ENCODE measurements at regions not wholly inside any gene's neighbourhood (a gene's known extent, or its start where the extent isn't known, plus 50 kb on each side); places are given as distances from the start of the nearest gene placed in this dataset.
"Not testable (repeated sequence)": the region's sequence is repeated elsewhere in the genome, so short reads cannot be mapped to it uniquely, and the experiment has no call there.

DNA sequence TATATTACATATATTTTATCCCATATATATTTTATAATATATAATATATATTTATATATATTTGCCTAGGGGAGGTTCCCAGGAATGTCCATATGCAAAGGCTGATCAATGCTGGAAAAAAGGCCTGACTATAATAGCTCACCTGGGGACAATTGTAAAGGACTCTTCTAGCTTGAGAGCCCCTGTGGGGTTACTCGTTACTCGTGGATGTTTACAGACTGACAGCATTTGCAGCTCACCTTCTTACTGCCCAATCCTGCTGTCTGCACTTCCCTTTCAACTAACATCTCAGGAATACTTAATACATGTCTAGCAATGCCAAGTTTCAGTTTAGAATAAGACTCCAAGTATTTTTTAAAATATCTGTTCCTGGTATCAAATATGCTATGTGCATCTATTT lies 1365.4 kb upstream of the RAG2 start:
- no peak for DNase-seq (ENCODE audit: extremely low read depth, low read depth, low spot score)

DNA sequence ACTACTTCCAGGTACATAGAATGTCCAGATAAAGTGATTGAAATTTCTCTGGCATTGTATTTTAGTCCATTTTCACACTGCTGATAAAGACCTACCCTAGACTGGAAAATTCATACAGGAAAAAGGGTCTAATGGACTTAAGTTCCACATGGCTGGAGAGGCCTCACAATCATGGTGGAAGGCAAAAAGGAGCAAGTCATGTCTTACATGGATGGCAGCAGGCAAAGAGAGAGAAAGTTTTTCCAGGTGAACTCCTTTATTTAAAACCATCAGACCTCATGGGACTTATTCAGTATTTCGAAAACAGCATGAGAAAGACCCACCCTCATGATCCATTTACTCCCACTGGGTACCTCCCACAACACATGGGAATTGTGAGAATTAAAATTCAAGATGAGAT lies 1359.7 kb upstream of the RAG2 start:
- no peak for DNase-seq (ENCODE audit: extremely low read depth, low read depth, low spot score)

DNA sequence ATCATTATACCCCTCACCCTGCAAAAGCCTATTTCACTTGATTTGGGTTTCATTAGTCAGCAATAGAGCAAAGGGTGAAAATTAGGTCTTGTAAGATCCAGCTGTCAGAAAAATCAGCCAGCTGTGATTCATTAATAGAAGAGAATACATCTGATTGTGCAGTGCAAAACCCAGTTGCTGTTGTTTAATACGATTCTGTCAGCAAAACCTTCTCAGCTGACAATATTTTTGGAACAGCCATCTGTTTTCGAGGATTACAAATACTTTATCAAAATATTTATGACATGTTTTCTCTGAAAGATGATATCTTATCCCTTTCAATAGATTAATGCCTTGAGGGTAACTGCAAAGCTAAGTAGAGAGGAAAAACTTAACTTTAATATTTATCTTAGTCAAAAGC lies 1354.0 kb upstream of the RAG2 start:
- DNase-seq (ENCODE audit: extremely low read depth, low read depth, low spot score), result no peak

DNA sequence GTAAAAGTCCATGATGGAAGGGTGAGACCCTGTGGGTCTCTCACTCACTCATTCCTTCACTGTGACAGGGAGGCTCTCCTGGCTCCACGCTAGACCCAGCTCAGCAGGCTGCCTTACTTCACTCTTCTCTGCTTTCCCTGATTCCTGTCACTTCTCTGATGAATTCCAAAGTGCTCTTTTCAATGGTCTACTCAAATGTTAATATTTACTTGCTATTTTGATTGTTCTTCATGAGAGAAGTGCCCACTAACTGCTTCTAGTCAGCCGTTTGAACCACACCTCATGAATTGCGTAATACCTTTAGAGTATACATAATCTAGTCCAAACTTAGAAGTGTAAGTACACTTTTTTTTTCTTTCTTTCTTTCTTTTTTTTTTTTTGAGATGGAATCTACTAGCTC lies 1350.2 kb upstream of the RAG2 start:
- DNase-seq (ENCODE audit: extremely low read depth, low read depth, low spot score), result no peak

DNA sequence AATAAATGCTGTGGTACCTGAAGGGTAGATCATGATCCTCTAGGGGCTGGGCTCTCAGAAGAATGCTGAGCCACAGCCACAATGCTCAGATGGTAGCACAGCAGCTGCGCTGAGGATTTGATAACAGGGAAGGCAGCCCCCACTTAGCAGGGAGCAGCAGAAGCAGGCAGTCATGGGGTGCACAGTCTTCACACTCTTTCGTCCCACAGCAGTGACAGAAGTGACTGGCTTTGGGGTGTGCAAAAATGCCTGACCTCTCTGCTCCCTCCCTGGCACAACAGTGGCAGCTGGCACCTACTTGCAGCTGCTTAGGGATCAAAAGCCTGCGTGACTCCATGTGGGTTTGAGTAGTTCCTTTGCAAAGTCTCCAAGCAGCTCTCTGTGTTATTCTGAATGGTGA lies 1349.8 kb upstream of the RAG2 start:
- no peak for DNase-seq (ENCODE audit: extremely low read depth, low read depth, low spot score)

DNA sequence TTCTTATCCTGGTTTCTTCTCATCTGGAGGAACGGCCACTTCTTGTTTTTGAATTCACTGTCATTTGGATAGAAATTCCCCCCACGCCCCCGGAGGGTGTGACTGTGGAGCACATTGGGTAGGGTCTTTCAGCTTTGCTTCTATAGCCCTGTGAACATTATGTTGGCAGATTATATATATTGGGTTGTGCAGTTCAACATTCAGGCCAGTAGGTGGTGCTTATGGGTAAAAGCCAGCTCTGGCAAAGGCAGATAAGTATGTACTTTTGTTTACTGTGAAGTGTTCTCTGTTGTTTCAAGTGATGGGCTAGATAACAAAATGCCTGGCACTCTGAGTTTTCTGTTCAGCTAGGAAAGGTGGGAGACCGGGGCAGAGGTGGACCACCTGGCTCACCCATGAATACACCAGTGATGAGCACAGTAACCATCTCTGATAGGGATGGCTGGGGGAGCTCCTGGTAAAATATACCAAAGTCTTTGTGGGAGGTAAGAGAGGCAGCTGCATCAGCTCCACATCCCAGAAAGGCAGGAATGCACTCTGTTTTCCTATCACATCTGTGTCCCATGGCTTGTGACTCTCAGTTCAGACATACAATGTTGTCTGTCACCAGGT lies 1348.2 kb upstream of the RAG2 start:
- no peak for DNase-seq (ENCODE audit: extremely low read depth, low read depth, low spot score)

DNA sequence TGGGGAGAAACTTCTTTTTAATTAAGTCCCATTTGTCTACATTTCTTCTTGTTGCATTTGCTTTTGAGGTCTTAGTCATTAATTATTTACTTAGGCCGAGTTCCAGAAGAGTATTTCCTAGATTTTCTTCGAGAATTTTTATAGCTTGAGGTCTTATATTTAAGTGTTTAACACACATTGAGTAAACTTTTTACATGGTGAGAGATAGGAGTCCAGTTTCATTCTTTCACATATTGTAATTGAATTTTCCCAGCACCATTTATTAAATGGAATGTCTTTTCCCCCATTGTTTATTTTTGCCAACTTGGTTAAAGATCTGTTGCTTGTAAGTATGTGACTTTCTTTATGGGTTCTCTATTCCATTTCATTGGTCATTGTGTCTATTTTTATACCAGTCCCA lies 1344.0 kb upstream of the RAG2 start:
- no peak for DNase-seq (ENCODE audit: extremely low read depth, low read depth, low spot score)

DNA sequence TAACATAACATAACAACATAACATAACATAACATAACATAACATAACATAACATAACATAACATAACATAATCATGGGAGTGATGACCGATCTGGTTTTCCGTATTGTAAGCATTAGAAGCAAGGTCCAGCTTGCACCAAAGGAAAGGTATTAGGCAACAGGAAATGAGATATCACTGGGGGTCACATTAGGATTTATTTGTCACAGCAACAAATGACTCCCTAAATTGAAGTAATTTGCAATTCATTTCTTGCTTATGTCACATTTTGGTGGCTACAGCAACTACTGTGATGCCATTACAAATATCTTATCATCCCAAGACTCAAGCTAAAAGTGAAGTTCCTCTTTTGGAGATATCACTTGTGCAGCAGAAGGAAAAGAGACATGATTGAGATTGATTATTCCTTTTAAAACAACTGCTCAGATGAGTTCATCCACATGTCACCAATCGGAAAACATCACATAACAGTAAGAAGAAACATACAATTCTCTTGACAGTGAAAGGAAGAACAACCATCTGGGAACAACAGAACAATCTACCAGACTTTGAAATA lies 1331.1 kb upstream of the RAG2 start:
- DNase-seq (ENCODE audit: extremely low read depth, low read depth, low spot score), result no peak

DNA sequence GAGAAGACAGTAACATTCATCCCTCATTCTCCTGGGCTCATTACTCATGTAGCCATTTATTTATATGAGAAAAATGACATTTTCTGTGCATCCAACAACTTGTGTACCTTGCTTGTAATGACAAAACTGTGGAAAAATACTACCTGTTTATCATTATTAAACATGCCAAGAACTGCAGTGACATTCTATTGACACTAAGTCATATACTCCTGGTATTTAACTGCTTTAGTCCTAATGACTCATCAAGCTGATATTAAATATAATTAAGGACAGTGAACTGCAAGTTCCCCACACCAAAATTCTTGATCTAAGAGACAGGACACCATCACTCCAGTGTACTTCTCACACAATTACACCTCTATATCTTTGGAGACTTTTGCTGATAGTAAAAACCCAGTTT lies 1328.7 kb upstream of the RAG2 start:
- DNase-seq (ENCODE audit: extremely low read depth, low read depth, low spot score), result no peak

DNA sequence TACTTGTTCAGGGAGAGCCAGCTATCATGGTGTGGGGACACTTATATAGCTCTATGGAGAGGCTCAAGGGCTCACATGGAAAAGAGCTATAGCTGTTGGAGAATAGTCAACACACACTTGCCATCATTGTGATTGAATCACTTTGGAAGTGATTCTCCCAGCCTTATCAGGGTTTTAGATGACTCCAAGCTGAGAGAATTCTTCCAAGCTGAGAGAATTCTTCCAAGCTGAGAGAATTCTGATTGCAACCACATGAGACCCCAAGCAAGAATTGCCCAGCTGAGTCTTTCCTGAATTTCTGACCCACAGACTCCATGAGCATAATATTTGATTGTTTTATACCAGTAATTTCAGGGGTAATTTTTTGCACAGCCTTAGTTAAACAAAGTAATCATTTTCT lies 1318.3 kb upstream of the RAG2 start:
- DNase-seq (ENCODE audit: extremely low read depth, low read depth, low spot score), result no peak

DNA sequence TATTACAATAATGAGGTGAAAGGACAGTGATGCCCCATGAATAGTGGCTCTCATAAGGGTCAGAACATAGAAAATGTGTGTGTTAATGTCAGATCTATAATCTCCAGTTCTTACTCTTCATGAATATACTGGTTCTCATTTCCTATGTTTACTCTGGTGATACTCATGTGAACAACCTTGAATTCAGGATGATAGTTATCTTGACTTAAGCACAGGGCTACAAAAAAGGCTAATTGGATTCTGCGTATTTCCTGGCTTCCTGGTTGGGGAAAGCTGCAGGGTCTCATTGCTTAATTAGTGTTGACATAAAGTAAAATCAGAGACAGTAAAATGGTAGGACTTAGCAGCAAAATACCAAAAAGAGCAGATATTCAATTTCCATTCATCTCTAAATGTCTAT lies 1316.8 kb upstream of the RAG2 start:
- DNase-seq (ENCODE audit: extremely low read depth, low read depth, low spot score), result no peak

DNA sequence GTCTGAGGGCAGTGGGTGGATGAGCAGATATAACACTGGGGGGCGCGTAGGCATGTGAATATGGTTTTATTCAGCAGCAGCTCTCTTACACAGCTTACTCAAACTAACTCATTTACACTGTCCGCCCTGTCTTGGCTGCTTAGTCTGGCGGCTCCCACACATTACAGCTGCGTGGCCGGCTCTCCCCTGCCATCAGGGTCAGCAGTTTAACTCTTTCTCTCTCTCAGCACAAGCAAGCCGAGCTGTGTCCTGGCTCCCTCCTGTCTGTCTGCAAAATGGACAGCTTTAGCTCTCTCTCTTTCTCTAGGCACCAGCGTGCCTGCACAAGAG lies 1310.1 kb upstream of the RAG2 start:
- DNase-seq (ENCODE audit: extremely low read depth, low read depth, low spot score), result no peak

DNA sequence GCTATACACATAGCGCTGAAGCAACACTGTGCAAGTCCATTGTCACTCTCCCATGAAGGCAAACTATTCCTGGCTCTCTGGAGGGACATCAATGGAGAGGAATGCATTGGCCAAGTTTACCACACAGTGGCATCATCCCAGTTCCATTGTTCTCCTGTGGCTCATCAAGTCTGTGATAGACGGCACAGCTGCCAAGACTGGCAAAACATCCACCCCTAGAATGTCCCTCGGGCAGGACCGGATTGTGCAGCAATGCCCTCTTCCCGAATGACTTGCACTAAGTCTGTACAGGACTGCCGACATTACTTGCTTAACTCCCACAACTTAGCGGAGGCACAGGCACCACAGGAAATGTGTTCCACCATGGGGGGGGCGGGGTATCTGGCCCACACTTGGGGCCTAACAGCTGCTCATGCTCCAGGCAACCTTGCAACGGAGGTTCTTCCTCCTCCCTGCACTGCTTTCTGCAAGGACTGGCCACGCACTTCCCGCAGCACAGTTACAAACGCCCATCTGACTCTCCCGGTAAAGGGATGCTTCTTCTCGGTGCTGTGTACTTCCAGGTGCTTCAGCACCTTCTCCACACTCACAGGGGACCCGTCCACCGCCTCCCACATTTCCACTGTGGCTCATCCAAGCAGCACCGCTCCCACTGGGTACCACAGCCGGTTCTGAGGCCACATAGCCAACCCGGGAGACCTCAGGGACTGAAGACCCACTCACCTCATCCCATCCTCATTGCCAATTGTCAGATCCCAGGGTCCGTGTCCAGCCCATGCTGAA lies 1309.6 kb upstream of the RAG2 start:
- DNase-seq (ENCODE audit: extremely low read depth, low read depth, low spot score), result no peak

DNA sequence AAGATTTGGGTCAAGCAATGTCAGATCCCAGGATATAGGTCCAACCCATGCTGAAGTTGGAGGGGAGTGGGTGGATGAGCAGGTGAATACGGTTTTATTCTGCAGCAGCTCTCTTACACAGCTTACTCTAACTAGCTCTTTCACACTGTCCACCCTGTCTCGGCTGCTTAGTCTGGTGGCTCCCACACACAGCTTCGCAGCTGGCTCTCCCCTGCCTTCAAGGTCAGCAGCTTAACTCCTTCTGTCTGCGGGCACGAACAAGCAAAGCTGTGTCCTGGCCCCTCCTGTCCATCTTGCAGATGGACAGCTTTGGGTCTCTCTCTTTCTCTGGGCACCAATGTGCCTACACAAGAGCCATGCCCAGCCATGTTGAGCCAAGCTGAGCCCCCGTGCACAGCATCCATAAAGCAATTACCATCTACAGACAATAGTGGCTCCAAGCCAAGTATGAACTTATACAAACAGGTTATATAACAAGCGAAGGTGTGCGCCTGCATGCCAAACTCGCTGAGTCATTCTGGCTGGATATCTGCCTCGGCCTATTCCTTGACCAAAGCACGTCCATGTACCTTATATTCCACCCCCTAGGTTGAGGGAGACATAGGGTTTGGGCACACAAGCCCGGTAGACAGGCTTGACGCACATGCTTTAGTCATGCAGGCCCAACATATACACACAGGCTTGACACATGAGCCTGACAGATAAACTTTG lies 1307.8 kb upstream of the RAG2 start:
- no peak for DNase-seq (ENCODE audit: extremely low read depth, low read depth, low spot score)

DNA sequence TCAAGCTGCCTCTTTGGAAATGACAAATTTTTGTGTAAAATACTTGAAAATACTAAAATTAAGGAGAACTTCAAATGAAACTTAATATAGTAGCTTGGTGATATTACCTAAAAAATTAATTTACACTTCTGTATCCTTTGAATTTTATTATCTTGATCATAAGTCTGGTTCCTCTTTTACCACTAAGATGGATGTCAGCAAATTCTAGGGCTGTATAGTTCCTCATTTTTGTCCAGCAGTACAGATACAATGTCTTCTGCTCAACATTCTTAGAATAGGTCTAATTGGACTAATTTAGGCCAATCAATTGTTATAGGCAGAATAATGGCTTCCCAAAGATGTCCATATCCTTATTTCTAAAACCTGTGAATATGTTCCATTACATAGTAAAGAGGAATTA lies 1298.0 kb upstream of the RAG2 start:
- no peak for DNase-seq (ENCODE audit: extremely low read depth, low read depth, low spot score)

DNA sequence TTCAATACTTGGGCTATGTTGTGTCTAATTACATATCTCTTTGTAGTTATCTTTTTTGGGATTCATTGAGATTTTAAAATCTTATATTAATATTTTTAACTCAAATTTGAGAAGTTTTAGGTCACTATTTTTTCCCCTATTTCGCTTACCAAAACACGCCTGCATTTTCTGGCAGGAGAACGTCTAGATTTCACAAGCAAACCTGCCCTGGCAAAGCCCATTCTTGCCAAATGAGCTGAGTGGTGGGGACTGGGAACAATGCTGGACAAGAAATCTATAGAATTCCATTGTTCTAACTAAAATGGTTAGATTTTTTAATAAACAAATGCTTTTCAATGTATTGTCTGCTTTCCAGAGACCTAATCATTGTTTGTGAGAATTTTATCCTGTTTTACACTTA lies 1283.7 kb upstream of the RAG2 start:
- no peak for DNase-seq (ENCODE audit: extremely low read depth, low read depth, low spot score)

DNA sequence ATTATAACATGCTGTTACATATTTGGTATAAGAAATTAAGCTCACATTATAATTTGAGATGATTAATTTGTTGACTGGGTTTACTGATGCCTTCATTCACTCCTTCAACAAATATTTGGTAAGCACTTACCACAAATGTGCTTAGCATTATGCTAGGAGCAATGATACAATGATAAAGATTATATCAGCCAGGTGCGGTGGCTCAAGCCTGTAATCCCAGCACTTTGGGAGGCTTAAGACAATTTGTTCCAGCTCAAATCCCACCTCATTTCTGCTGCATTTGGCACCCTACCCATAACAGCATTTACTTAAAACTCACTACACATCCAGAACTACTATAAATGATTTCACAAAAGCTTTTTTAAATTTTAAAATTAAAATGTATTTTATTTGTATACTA lies 1263.6 kb upstream of the RAG2 start:
- DNase-seq (ENCODE audit: extremely low read depth, low read depth, low spot score), result no peak

DNA sequence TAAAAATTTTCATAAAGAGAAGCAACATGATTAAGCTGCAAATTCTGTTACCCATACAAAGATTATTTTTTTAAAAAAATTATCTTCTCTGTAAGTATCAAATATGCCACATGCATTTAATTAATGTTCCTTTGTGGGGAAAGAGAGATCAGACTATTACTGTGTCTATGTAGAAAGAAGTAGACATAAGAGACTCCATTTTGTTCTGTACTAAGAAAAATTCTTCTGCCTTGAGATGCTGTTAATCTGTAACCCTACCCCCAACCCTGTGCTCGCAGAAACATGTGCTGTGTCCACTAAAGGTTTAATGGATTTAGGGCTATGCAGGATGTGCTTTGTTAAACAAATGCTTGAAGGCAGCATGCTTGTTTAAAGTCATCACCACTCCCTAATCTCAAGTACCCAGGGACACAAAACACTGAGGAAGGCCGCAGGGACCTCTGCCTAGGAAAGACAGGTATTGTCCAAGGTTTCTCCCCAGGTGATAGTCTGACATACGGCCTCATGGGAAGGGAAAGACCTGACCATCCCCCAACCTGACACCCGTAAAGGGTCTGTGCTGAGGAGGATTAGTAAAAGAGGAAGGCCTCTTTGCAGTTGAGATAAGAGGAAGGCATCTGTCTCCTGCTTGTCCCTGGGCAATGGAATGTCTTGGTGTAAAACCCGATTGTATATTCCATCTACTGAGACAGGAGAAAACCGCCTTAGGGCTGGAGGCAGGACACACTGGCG lies 1260.9 kb upstream of the RAG2 start:
- not testable (repeated sequence) for DNase-seq (ENCODE audit: extremely low read depth, low read depth, low spot score)

DNA sequence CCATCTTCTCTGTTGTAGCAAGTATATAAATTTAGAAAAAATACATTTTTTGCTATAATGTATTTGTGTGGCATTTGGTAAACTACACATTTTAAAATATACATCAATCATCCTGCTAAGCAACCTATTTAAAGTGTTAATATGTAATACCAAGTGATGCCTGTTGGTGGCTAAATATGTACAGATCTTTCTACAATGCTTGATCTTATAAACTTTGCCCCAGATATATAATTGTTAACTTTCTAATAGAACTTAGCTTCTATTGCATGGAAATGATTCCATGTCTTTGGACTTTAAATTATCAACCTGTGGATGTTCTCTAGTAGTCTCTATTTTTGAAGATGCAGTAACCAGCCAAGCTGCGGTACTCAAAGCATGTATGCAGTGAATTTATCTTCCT lies 1260.4 kb upstream of the RAG2 start:
- DNase-seq (ENCODE audit: extremely low read depth, low read depth, low spot score), result no peak

DNA sequence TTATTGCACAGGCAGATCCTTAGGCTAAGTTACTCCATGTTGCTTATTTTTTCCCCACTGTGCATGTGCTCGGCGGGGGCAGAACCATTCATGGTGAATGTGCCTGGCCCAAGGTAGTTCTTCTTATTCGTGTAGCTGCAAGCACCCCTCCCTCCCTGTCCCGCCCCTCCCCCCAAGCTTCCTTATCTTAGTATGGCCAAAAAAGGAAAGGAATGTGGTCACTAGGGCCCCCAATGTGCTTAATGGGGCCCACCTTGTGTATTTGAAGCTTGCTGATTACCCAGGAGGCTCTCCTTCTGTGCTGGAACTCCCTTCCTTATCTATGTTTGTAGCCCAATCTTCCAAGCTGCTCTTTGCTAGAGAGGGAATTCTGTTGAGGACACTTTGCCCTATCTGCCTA lies 1259.7 kb upstream of the RAG2 start:
- no peak for DNase-seq (ENCODE audit: extremely low read depth, low read depth, low spot score)

DNA sequence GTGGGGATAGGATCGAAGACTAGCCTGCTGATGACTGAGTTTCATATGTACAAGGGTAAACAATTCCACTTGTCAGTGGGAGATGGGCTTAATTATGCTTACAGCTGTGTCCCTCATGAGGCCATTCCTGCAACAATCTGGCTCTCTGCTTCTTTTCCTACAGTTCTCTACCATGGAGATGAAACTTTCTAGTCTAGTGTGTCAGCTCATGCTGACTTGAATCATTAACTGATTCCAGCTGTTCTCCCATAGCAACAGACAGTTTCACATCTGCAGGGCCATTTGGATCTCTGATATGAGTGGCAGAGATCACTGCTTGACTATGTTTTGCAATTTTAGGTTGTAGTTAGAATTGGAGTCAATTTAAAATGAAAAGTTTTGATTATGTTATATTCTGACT lies 1251.7 kb upstream of the RAG2 start:
- no peak for DNase-seq (ENCODE audit: extremely low read depth, low read depth, low spot score)

Measured in glomerular endothelial cell (primary cell).